NCI-H446 (cell line): ENCODE measurements at regions not wholly inside any gene's neighbourhood (a gene's known extent, or its start where the extent isn't known, plus 50 kb on each side); places are given as distances from the start of the nearest gene placed in this dataset.

Source experiments
- DNase-seq, 2 experiments: peaks; one replicate each; lab custom pipeline; 2025; lab: John Stamatoyannopoulos, UW

GRCh38 chr13:33466262-33466661, 180.7 kb upstream of the STARD13 start:
- DNase-seq: no peak

GRCh38 chr13:33467556-33467955, 182.0 kb upstream of the STARD13 start:
- no peak for DNase-seq

- DNase-seq: no peak
These were observed 185.6 kb upstream of the STARD13 start for GRCh38 chr13:33471204-33471603.

GRCh38 chr13:33472446-33472845, 186.9 kb upstream of the STARD13 start:
- DNase-seq: no peak

- no peak for DNase-seq
These were observed 193.6 kb upstream of the STARD13 start for GRCh38 chr13:33479105-33479504.

GRCh38 chr13:33480561-33480960, 195.0 kb upstream of the STARD13 start:
- DNase-seq: no peak

GRCh38 chr13:33483471-33483870, 197.9 kb upstream of the STARD13 start:
- no peak for DNase-seq

- DNase-seq: no peak
These were observed 199.7 kb upstream of the STARD13 start for GRCh38 chr13:33485247-33485646.

GRCh38 chr13:33487575-33488243, 202.2 kb upstream of the STARD13 start:
- peak in 1 of 2 experiments; percentile 35 for DNase-seq

- no peak for DNase-seq
These were observed 204.0 kb upstream of the STARD13 start for GRCh38 chr13:33489563-33489962.

- no peak for DNase-seq
These were observed 205.1 kb upstream of the STARD13 start for GRCh38 chr13:33490461-33491327.

GRCh38 chr13:33493672-33494365, 208.3 kb upstream of the STARD13 start:
- no peak for DNase-seq

- no peak for DNase-seq
These were observed 209.1 kb upstream of the STARD13 start for GRCh38 chr13:33494596-33495204.

- DNase-seq: no peak
These were observed 210.8 kb upstream of the STARD13 start for GRCh38 chr13:33496336-33496735.

- DNase-seq: no peak
These were observed 211.7 kb upstream of the STARD13 start for GRCh38 chr13:33497146-33497845.

- DNase-seq: no peak
These were observed 222.5 kb upstream of the STARD13 start for GRCh38 chr13:33508060-33508459.

GRCh38 chr13:33509642-33510229, 224.2 kb upstream of the STARD13 start:
- DNase-seq: no peak

- DNase-seq: no peak
These were observed 224.9 kb upstream of the STARD13 start for GRCh38 chr13:33510350-33510970.

GRCh38 chr13:33512880-33513554, 227.5 kb upstream of the STARD13 start:
- DNase-seq: no peak

- no peak for DNase-seq
These were observed 228.8 kb upstream of the STARD13 start for GRCh38 chr13:33514362-33514761.
